Lower leg skin (tissue), 3 donors: ENCODE measurements at regions not wholly inside any gene's neighbourhood (a gene's known extent, or its start where the extent isn't known, plus 50 kb on each side); places are given as distances from the start of the nearest gene placed in this dataset.

Experiments
- CTCF ChIP-seq, 3 donors: fragments of 450-650 bp; IDR thresholded peaks; one replicate each; pipeline ENCODE4 v1.5.1; 2016; ENCODE audit warnings: antibody characterized with exemption in 3 of 3, mild to moderate bottlenecking in 3 of 3, moderate library complexity in 2 of 3
- POLR2A ChIP-seq, 2 donors: fragments of 450-650 bp; IDR thresholded peaks; one replicate each; pipeline ENCODE4 v1.6.1; 2016 to 2017; ENCODE audit warnings: antibody characterized with exemption in 2 of 2, mild to moderate bottlenecking in 1 of 2, moderate library complexity in 1 of 2

- TF ChIP-seq CTCF (IDR thresholded peaks at IDR 0.05) (no peak), POLR2A (IDR thresholded peaks at IDR 0.05) (no peak)
Observed at GRCh38 chr3:26260139-26260538, 362.4 kb upstream of the LRRC3B start.
